Stimulated activated CD8-positive, alpha-beta memory T cell treated with anti-CD3 and anti-CD28 coated beads, Interleukin-12 subunit alpha, Interleukin-12 subunit beta, amount 100 ng/mL, for 24 hours (primary cell): ENCODE measurements at regions not wholly inside any gene's neighbourhood (a gene's known extent, or its start where the extent isn't known, plus 50 kb on each side); places are given as distances from the start of the nearest gene placed in this dataset.
"Not testable (repeated sequence)": the region's sequence is repeated elsewhere in the genome, so short reads cannot be mapped to it uniquely, and the experiment has no call there.

Experiments used
- DNase-seq: peaks from one replicate; pipeline ENCODE4 v3.0.0-alpha.2; 2020; ENCODE audit errors: extremely low read depth

GRCh38 chr10:130934293-130935127 is 377.0 kb downstream of the TCERG1L start:
- no peak for DNase-seq

- no peak for DNase-seq
These were observed 376.4 kb downstream of the TCERG1L start for GRCh38 chr10:130935128-130935439.

GRCh38 chr10:130935897-130936550 is 375.5 kb downstream of the TCERG1L start:
- no peak for DNase-seq

GRCh38 chr10:130936851-130937250 is 374.7 kb downstream of the TCERG1L start:
- no peak for DNase-seq

- no peak for DNase-seq
These were observed 373.5 kb downstream of the TCERG1L start for GRCh38 chr10:130938051-130938450.

GRCh38 chr10:130938891-130939290 is 372.6 kb downstream of the TCERG1L start:
- not testable (repeated sequence) for DNase-seq

- no peak for DNase-seq
These were observed 369.6 kb downstream of the TCERG1L start for GRCh38 chr10:130941886-130942285.

GRCh38 chr10:130952086-130952485 is 359.4 kb downstream of the TCERG1L start:
- no peak for DNase-seq

- DNase-seq: no peak
These were observed 357.1 kb downstream of the TCERG1L start for GRCh38 chr10:130954326-130954905.

- DNase-seq: no peak
These were observed 355.3 kb downstream of the TCERG1L start for GRCh38 chr10:130956251-130956650.

- DNase-seq: no peak
These were observed 354.1 kb downstream of the TCERG1L start for GRCh38 chr10:130957423-130957822.

GRCh38 chr10:130958003-130958402 is 353.5 kb downstream of the TCERG1L start:
- DNase-seq: no peak

- DNase-seq: no peak
These were observed 352.4 kb downstream of the TCERG1L start for GRCh38 chr10:130958981-130959751.

GRCh38 chr10:130959752-130960195 is 351.7 kb downstream of the TCERG1L start:
- DNase-seq: no peak

- no peak for DNase-seq
These were observed 351.0 kb downstream of the TCERG1L start for GRCh38 chr10:130960531-130960930.

GRCh38 chr10:130961506-130962239 is 349.8 kb downstream of the TCERG1L start:
- DNase-seq: no peak

- DNase-seq: no peak
These were observed 349.1 kb downstream of the TCERG1L start for GRCh38 chr10:130962240-130963051.

- DNase-seq: no peak
These were observed 348.5 kb downstream of the TCERG1L start for GRCh38 chr10:130963052-130963393.

- DNase-seq: no peak
These were observed 347.6 kb downstream of the TCERG1L start for GRCh38 chr10:130963786-130964522.

- no peak for DNase-seq
These were observed 346.8 kb downstream of the TCERG1L start for GRCh38 chr10:130964771-130965170.
